GM18511 (cell line): ENCODE measurements at regions not wholly inside any gene's neighbourhood (a gene's known extent, or its start where the extent isn't known, plus 50 kb on each side); places are given as distances from the start of the nearest gene placed in this dataset.
"Not testable (repeated sequence)": the region's sequence is repeated elsewhere in the genome, so short reads cannot be mapped to it uniquely, and the experiment has no call there.

Experiments used
- ATAC-seq: cut with Tn5 transposase; IDR thresholded peaks from one replicate; pipeline ENCODE4 v1.9.1; 2021; ENCODE audit warnings: mild to moderate bottlenecking, moderate library complexity; ENCODE audit not compliant: unreplicated experiment

GRCh38 chr21:25273959-25274358, 333.3 kb downstream of the MRPL39 start:
- ATAC-seq = no peak

- no peak for ATAC-seq
Measured at GRCh38 chr21:25254491-25255174, 352.6 kb downstream of the MRPL39 start.

- ATAC-seq = no peak
Measured at GRCh38 chr21:25246546-25246945, 360.7 kb downstream of the MRPL39 start.

- no peak for ATAC-seq
Measured at GRCh38 chr21:25244735-25245134, 362.5 kb downstream of the MRPL39 start.

GRCh38 chr21:25243808-25244207, 363.5 kb downstream of the MRPL39 start:
- ATAC-seq = no peak

- no peak for ATAC-seq
Measured at GRCh38 chr21:25240974-25241373, 366.3 kb downstream of the MRPL39 start.

GRCh38 chr21:25234857-25235801, 372.2 kb downstream of the MRPL39 start:
- ATAC-seq = peak; percentile 89

- ATAC-seq = no peak
Measured at GRCh38 chr21:25220954-25221353, 386.3 kb downstream of the MRPL39 start.

GRCh38 chr21:25220169-25220568, 387.1 kb downstream of the MRPL39 start:
- ATAC-seq = no peak

GRCh38 chr21:25215698-25216384, 391.4 kb downstream of the MRPL39 start:
- peak; percentile 97 for ATAC-seq

- ATAC-seq = no peak
Measured at GRCh38 chr21:25214676-25215075, 392.6 kb downstream of the MRPL39 start.

- ATAC-seq = no peak
Measured at GRCh38 chr21:25199944-25200343, 407.3 kb downstream of the MRPL39 start.

GRCh38 chr21:25191141-25191540, 416.1 kb downstream of the MRPL39 start:
- peak; percentile 56 for ATAC-seq

- no peak for ATAC-seq
Measured at GRCh38 chr21:25189497-25189896, 417.8 kb downstream of the MRPL39 start.

- peak; percentile 77 for ATAC-seq
Measured at GRCh38 chr21:25188677-25189079, 418.6 kb downstream of the MRPL39 start.

- ATAC-seq = peak; percentile 47
Measured at GRCh38 chr21:25186273-25186672, 421.0 kb downstream of the MRPL39 start.

- ATAC-seq = no peak
Measured at GRCh38 chr21:25183577-25183976, 423.7 kb downstream of the MRPL39 start.

- ATAC-seq = not testable (repeated sequence)
Measured at GRCh38 chr21:25181690-25182089, 425.6 kb downstream of the MRPL39 start.

GRCh38 chr21:25179116-25179515, 428.2 kb downstream of the MRPL39 start:
- ATAC-seq = no peak

- peak; percentile 93 for ATAC-seq
Measured at GRCh38 chr21:25176637-25177412, 430.5 kb downstream of the MRPL39 start.

- peak; percentile 70 for ATAC-seq
Measured at GRCh38 chr21:25175938-25176337, 431.3 kb downstream of the MRPL39 start.
